IPS-18c (cell line): ENCODE measurements at regions not wholly inside any gene's neighbourhood (a gene's known extent, or its start where the extent isn't known, plus 50 kb on each side); places are given as distances from the start of the nearest gene placed in this dataset.
"Not testable (repeated sequence)": the region's sequence is repeated elsewhere in the genome, so short reads cannot be mapped to it uniquely, and the experiment has no call there.

Experiments used
- H3K4me3 ChIP-seq: 2 replicates; pipeline ENCODE4 v1.7.0; 2013; ENCODE audit warnings: low read depth, mild to moderate bottlenecking, low read length, moderate library complexity; ENCODE audit not compliant: insufficient read depth
- H3K9me3 ChIP-seq: one replicate; pipeline ENCODE4 v1.6.1; 2013; ENCODE audit warnings: mild to moderate bottlenecking, low read length, moderate library complexity; ENCODE audit not compliant: control insufficient read depth, insufficient read depth

DNA sequence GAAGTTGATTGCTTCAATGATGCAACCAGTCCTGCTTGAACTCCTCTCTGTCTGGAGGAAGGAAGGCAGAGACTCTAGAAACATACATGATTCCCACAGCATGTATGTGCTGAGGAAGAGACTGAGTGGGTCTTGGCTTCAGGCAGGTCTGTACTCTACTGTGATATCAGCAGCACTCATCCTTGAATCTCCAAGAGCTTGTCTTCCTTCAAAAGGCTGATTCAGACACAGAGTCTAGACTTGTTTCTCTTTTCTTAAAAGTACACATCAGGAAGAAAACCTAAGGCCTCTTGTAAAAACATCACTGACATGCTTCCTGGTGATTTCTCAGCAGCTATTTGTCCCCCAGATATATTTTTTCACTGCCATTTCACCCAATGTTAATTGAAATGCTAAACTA lies 155.7 kb upstream of the HEY2 start:
- Histone ChIP-seq H3K9me3 (no peaks in the 10 kb centered on the region), H3K4me3 (no peak overlapping the region)

GRCh38 chr6:125596020-125596419 lies 153.4 kb upstream of the HEY2 start:
- H3K4me3 ChIP-seq, result no peak overlapping the region
- no peaks in the 10 kb centered on the region for H3K9me3 ChIP-seq

- Histone ChIP-seq H3K9me3 (no peaks in the 10 kb centered on the region), H3K4me3 (no peak overlapping the region)
Observed at GRCh38 chr6:125597411-125598253, 151.8 kb upstream of the HEY2 start.

DNA sequence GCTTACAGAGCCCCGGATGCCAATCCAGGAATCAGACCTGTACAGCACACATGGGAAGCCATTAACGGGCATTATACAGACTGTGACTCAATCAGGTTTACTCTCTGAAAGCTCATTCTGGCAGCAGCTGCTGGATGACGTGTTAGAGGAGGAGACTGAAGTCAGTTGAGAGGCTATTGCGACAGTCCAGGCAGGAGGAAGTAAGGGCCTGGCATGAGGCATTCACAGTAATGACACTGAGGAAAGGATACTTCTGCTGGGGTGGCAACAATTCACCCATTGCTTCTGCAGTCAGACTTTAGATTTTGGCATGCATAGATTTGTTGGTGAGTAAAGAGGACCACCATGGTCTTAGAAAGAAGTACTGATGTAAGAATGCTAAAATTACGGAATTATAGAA lies 151.0 kb upstream of the HEY2 start:
- H3K4me3 ChIP-seq, result no peak overlapping the region
- H3K9me3 ChIP-seq, result no peaks in the 10 kb centered on the region

- Histone ChIP-seq H3K9me3 (no peaks in the 10 kb centered on the region), H3K4me3 (no peak overlapping the region)
Observed at GRCh38 chr6:125604257-125604656, 145.2 kb upstream of the HEY2 start.

DNA sequence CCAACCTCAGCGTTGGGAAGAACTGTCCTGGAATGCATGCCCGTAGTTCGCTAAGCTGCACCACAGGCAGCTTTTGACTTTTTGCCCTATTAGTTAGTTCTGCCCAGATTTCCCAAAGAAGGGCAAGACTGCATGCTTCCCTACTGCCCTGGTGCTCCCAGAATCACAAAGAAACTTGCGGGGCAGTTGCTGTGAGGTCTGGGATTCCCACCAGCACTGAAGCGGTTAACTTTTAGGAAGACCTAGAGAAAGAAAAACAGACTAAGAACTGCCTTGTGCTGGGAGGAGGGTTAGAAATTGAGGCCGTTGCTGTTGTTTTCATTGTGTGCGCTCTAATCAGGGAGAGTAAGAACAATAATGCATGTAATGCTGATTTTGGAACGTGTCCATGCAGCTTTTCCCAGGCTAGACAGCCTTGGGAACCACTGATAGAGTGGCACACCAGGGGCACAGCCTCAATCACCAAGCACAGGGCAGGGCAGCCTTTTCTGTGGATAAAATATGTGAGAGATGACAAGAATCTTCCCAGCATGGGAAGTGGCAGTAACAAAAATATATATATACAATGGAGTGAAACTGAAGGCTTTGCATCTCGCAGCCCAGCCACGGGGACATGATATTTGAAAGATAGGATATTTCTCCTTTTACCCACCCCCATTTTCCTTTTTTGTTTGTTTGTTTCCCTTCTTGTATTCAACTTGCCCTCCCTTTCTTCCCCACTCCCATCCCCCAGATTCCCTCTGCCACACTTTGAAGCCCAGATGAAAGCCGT lies 137.7 kb upstream of the HEY2 start:
- Histone ChIP-seq H3K9me3 (no peaks in the 10 kb centered on the region), H3K4me3 (peak overlapping the region; percentile 17)

DNA sequence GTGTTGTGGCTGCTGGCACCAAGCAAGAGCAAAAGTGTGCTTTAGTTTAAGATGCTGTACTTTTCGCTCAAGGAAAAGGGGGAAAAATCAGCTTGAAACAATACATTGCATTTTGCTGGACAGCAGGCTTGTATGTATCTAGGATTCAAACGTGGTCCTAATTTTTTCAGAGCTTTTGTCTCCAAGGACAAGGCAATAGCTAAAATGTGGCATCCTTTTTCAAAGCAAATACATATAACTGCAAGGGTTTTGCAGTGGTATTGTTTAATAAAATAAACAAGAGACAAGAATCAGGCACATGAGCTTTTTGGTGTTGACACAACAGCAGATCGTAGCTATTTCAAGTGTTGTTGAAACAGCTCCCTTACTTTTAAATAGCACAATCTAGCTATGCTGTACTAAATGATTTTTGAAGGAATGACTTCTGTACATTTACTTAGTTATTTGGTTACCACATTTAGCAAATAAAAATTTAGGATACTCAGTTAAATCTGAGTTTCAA lies 137.0 kb upstream of the HEY2 start:
- H3K9me3 ChIP-seq, result no peaks in the 10 kb centered on the region
- H3K4me3 ChIP-seq, result no peak overlapping the region

- Histone ChIP-seq H3K9me3 (no peaks in the 10 kb centered on the region), H3K4me3 (no peak overlapping the region)
Observed at GRCh38 chr6:125618629-125619028, 130.8 kb upstream of the HEY2 start.

GRCh38 chr6:125623085-125623484 lies 126.3 kb upstream of the HEY2 start:
- no peaks in the 10 kb centered on the region for H3K9me3 ChIP-seq
- H3K4me3 ChIP-seq, result no peak overlapping the region

- Histone ChIP-seq H3K9me3 (no peaks in the 10 kb centered on the region), H3K4me3 (no peak overlapping the region)
Observed at GRCh38 chr6:125631165-125631564, 118.3 kb upstream of the HEY2 start.

GRCh38 chr6:125636011-125636410 lies 113.4 kb upstream of the HEY2 start:
- H3K4me3 ChIP-seq, H3K9me3 ChIP-seq: not testable (repeated sequence)

DNA sequence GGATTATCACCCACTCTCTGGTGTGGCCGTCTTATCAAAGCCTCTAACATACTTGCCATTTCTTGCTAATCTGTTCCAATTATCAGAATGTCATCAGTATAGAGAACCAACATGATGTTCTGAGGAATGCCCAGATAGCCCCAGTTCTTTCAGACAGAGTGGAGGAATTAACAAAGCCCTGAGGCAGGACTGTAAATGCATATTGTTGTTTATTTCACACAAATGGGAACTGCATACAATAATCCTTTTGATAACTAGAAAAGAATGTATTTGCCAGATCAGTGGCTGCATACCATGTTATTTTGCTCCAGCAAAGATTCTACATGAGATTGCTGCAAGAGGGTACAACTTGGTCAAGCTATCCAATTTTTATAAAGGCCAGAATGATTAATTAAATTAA lies 112.8 kb upstream of the HEY2 start:
- Histone ChIP-seq H3K4me3 (no peak overlapping the region), H3K9me3 (no peaks in the 10 kb centered on the region)

- Histone ChIP-seq H3K9me3 (no peaks in the 10 kb centered on the region), H3K4me3 (no peak overlapping the region)
Observed at GRCh38 chr6:125637207-125637606, 112.2 kb upstream of the HEY2 start.

DNA sequence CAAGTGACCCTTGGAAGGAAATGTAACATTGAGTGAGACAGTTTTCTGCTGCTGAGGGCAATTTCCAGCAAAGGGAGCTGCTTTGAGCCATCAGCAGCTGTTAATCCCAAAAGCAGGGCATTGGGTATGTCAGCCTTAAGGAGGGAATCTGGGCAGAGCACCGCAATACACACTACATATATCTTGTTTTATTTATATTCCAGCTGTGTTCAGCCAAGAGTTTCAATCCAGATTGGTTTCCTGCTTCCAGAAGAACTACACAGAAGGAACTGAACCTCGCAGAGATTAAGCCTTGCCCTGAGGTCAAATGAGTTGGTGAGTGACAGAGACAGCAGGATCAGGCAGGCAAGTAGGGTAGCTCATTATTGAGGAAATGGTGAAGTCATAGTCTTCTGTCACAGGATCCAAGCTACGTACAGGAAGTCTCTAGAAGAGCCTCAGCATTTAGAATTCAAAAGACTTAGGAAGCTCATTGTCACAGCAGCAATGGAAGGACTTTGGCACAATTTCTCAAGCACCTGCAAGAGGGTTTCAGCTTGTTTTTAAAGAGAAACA lies 109.9 kb upstream of the HEY2 start:
- Histone ChIP-seq H3K9me3 (no peaks in the 10 kb centered on the region), H3K4me3 (no peak overlapping the region)

DNA sequence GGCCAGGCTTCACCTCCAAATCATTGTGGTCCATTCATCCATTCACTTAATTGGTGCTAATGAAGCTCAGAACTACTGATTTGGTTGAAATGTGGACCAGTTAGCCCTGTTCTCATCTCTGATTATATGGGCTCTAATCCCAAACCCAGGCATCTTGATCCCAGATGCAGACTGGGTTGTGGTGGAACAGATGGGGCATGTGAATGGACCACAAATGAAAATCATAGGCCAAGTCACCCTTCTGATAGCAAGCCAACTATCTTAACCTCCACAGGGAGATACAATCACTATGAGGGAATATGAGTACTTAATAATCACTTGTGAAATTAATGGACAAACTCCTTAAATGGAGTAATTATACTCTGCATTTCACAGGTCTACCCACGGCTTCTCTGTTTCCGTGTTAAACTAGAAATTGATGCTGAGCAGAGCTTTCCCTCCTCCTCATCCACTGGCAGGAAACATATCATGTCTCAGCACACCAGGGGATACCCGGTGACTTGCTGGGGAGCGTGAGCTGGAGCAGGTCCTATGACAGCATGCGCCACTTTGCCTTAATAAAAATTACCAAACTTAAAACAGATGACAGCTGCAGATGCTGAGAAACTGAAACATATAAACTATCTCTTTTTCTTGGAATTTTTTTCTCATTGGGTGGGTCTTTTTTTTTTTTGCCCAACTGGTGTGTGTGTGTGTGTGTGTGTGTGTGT lies 108.8 kb upstream of the HEY2 start:
- Histone ChIP-seq H3K4me3 (no peak overlapping the region), H3K9me3 (no peaks in the 10 kb centered on the region)

DNA sequence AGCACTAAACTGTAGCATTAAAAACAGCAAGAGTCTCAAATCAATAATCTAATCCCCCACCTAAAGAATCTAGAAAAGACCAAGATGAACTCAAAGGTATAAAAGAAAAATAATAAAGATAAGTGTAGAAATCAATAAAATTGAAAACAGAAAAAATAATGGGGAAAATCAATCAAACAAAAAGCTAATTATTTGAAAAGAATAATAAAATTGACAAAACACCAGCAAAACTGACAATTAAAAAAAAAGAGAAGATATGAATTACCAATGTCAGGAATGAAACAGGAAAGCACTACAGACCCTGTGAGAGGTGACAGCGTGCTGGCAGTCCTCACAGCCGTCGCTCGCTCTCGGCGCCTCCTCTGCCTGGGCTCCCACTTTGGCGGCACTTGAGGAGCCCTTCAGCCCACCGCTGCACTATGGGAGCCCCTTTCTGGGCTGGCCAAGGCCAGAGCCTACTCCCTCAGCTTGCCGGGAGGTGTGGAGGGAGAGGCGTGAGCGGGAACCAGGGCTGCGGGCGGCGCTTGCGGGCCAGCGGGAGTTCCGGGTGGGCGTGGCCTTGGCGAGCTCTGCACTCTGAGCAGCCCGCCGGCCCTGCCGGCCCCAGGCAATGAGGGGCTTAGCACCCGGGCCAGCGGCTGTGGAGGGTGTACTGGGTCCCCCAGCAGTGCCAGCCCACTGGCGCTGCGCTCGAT lies 105.3 kb upstream of the HEY2 start:
- not testable (repeated sequence) for H3K9me3 ChIP-seq, H3K4me3 ChIP-seq

GRCh38 chr6:125647391-125647790 lies 102.0 kb upstream of the HEY2 start:
- Histone ChIP-seq H3K4me3 (no peak overlapping the region), H3K9me3 (no peaks in the 10 kb centered on the region)
